ENCODE measurements at regions not wholly inside any gene's neighbourhood (a gene's known extent, or its start where the extent isn't known, plus 50 kb on each side); places are given as distances from the start of the nearest gene placed in this dataset.

DNA sequence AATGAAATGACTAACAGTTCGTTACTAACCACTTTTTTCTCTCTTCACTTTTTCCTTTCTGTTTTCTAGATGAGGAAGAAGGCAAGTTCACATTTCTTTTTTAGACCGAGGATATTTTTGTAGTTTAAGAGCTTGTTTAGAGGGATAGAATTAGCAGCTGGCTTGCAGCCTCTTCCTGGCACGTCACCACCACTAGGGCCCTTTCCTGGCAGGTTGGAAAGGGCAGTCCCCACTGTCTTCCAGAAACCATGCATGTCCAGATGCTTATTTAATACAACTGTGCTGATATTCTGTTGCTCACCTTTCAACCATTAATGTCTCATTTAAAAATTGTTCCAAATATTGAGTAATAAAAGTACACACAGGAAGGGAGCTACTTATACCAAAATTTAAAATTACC is 209.5 kb upstream of the PACRGL start:
- peaks cover 2% of the 10 kb centered on the region for H3K27me3 Mint-ChIP-seq (ENCODE audit: unreplicated experiment)
- no peak overlapping the region for H3K4me3 Mint-ChIP-seq (ENCODE audit: unreplicated experiment)
- H3K4me1 Mint-ChIP-seq (ENCODE audit: low read depth, unreplicated experiment): no peaks in the 10 kb centered on the region
- no peaks in the 10 kb centered on the region for H3K36me3 Mint-ChIP-seq (ENCODE audit: unreplicated experiment)
- no peaks in the 10 kb centered on the region for H3K9me3 Mint-ChIP-seq (ENCODE audit: unreplicated experiment)
- TF ChIP-seq, protein P1, sequence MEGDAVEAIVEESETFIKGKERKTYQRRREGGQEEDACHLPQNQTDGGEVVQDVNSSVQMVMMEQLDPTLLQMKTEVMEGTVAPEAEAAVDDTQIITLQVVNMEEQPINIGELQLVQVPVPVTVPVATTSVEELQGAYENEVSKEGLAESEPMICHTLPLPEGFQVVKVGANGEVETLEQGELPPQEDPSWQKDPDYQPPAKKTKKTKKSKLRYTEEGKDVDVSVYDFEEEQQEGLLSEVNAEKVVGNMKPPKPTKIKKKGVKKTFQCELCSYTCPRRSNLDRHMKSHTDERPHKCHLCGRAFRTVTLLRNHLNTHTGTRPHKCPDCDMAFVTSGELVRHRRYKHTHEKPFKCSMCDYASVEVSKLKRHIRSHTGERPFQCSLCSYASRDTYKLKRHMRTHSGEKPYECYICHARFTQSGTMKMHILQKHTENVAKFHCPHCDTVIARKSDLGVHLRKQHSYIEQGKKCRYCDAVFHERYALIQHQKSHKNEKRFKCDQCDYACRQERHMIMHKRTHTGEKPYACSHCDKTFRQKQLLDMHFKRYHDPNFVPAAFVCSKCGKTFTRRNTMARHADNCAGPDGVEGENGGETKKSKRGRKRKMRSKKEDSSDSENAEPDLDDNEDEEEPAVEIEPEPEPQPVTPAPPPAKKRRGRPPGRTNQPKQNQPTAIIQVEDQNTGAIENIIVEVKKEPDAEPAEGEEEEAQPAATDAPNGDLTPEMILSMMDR (IDR thresholded peaks at IDR 0.05; ENCODE audit: partially characterized antibody, unreplicated experiment): peak; percentile 11
- no peak for DNase-seq
- no peak overlapping the region for H3K27ac Mint-ChIP-seq (ENCODE audit: unreplicated experiment)

DNA sequence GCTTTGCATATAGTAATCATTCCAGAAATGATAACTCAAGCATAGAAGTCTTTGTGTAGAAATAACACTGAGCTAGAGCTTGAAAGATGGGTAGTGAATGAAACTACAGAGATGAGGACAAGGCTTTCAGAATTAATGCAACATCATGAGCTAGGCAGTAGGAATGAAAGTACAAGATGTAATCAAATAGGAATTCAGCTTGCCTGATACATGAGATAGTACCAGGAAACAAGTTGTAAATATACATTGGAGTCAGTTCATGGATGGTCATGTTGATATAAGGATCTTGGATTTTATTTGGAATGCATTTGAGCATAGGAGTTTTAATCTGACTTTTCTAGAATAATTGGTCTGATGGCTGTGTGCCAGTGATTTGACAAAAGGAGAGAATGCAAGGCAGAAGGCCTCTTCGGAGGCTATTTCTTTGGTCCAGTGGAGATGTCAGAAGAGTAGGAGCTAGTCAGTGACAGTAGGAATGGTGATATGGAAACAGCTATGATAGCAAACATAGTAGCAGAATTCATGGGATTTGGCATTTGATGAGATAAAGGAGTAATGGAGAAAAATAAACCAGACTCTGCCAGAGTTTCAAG is 206.4 kb upstream of the PACRGL start:
- H3K4me3 Mint-ChIP-seq (ENCODE audit: unreplicated experiment): no peak overlapping the region
- H3K9me3 Mint-ChIP-seq (ENCODE audit: unreplicated experiment): no peaks in the 10 kb centered on the region
- no peak for DNase-seq
- TF ChIP-seq, protein P1 (IDR thresholded peaks at IDR 0.05; ENCODE audit: partially characterized antibody, unreplicated experiment): no peak
- no peaks in the 10 kb centered on the region for H3K36me3 Mint-ChIP-seq (ENCODE audit: unreplicated experiment)
- peaks cover under 1% of the 10 kb centered on the region for H3K27me3 Mint-ChIP-seq (ENCODE audit: unreplicated experiment)
- H3K4me1 Mint-ChIP-seq (ENCODE audit: low read depth, unreplicated experiment): no peaks in the 10 kb centered on the region
- no peak overlapping the region for H3K27ac Mint-ChIP-seq (ENCODE audit: unreplicated experiment)

GRCh38 chr4:20496068-20496467 is 204.2 kb upstream of the PACRGL start:
- H3K4me3 Mint-ChIP-seq (ENCODE audit: unreplicated experiment): no peak overlapping the region

DNA sequence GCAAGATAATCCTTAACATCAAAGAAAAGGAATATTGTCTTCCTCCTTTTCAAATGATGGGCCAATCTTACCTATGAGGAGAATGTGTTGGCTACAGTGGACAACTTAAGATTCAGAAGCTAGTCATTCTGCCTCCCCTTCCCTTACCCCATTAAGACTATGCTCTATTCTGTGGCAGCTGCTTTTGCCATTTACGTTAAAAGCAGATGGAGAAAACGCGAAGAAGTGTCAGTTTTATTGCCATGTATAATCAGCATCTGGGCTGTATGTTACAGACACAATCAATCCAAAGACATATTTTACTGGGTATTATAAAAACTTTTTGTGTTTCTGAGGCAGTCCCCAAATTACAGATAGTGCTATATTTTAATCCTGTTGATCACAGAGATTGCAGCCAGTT is 196.1 kb upstream of the PACRGL start:
- Mint-ChIP-seq H3K27me3 (ENCODE audit: unreplicated experiment) (no peaks in the 10 kb centered on the region), H3K4me3 (ENCODE audit: unreplicated experiment) (no peak overlapping the region), H3K9me3 (ENCODE audit: unreplicated experiment) (no peaks in the 10 kb centered on the region), H3K27ac (ENCODE audit: unreplicated experiment) (peak overlapping the region; percentile 19), H3K4me1 (ENCODE audit: low read depth, unreplicated experiment) (peaks cover 14% of the 10 kb centered on the region), H3K36me3 (ENCODE audit: unreplicated experiment) (no peaks in the 10 kb centered on the region)
- no peak for DNase-seq
- TF ChIP-seq, protein P1 (IDR thresholded peaks at IDR 0.05; ENCODE audit: partially characterized antibody, unreplicated experiment): no peak

More at GRCh38 chr4:20496068-20496467, 204.2 kb upstream of the PACRGL start:
- H3K27ac Mint-ChIP-seq (ENCODE audit: unreplicated experiment): no peak overlapping the region
- H3K27me3 Mint-ChIP-seq (ENCODE audit: unreplicated experiment): no peaks in the 10 kb centered on the region
- no peak for DNase-seq
- TF ChIP-seq, protein P1 (IDR thresholded peaks at IDR 0.05; ENCODE audit: partially characterized antibody, unreplicated experiment): no peak
- no peaks in the 10 kb centered on the region for H3K36me3 Mint-ChIP-seq (ENCODE audit: unreplicated experiment)
- H3K9me3 Mint-ChIP-seq (ENCODE audit: unreplicated experiment): no peaks in the 10 kb centered on the region
- H3K4me1 Mint-ChIP-seq (ENCODE audit: low read depth, unreplicated experiment): no peaks in the 10 kb centered on the region

- no peaks in the 10 kb centered on the region for H3K36me3 Mint-ChIP-seq (ENCODE audit: unreplicated experiment)
- TF ChIP-seq, protein P1 (IDR thresholded peaks at IDR 0.05; ENCODE audit: partially characterized antibody, unreplicated experiment): no peak
- H3K4me3 Mint-ChIP-seq (ENCODE audit: unreplicated experiment): no peak overlapping the region
- H3K9me3 Mint-ChIP-seq (ENCODE audit: unreplicated experiment): no peaks in the 10 kb centered on the region
- no peaks in the 10 kb centered on the region for H3K27me3 Mint-ChIP-seq (ENCODE audit: unreplicated experiment)
- H3K27ac Mint-ChIP-seq (ENCODE audit: unreplicated experiment): no peak overlapping the region
- DNase-seq: no peak
- peaks cover 15% of the 10 kb centered on the region for H3K4me1 Mint-ChIP-seq (ENCODE audit: low read depth, unreplicated experiment)
Measured at GRCh38 chr4:20505927-20506326, 194.3 kb upstream of the PACRGL start.

Data from glutamatergic neuron (in vitro differentiated cells).